SU-DHL-6 (cell line): ENCODE measurements at regions not wholly inside any gene's neighbourhood (a gene's known extent, or its start where the extent isn't known, plus 50 kb on each side); places are given as distances from the start of the nearest gene placed in this dataset.

Experiments
- H2AFZ ChIP-seq: fragments of 200-600 bp; sonication (generic); 2 replicates; pipeline ENCODE4 v1.6.1; 2014; ENCODE audit warnings: low read depth, mild to moderate bottlenecking, moderate library complexity, mixed read lengths, antibody characterized with exemption, low read length; ENCODE audit not compliant: severe bottlenecking
- H3F3A ChIP-seq: fragments of 200-600 bp; shearing (Covaris generic); 2 replicates; pipeline ENCODE4 v1.6.0; 2016; ENCODE audit warnings: antibody characterized with exemption, mild to moderate bottlenecking; ENCODE audit not compliant: insufficient read depth
- H3K27ac ChIP-seq: fragments of 200-600 bp; sonication (generic); 2 replicates; pipeline ENCODE4 v1.5.1; 2016; ENCODE audit warnings: low read depth, mild to moderate bottlenecking, low read length, moderate library complexity, mixed read lengths
- H3K27me3 ChIP-seq: fragments of 200-600 bp; sonication (generic), shearing (Covaris generic); 2 replicates; pipeline ENCODE4 v1.6.0; 2014; ENCODE audit warnings: mild to moderate bottlenecking, low read length
- H3K36me3 ChIP-seq: fragments of 200-600 bp; sonication (generic); 2 replicates; pipeline ENCODE4 v1.6.1; 2014; ENCODE audit warnings: mild to moderate bottlenecking, low read length, mixed read lengths
- H3K4me2 ChIP-seq: fragments of 300-600, 200-600 bp; shearing (Covaris generic), sonication (generic); 2 replicates; pipeline ENCODE4 v1.6.0; 2014; ENCODE audit warnings: low read length, low read depth, mild to moderate bottlenecking; ENCODE audit not compliant: poor library complexity, severe bottlenecking
- H3K4me3 ChIP-seq: fragments of 200-600 bp; sonication (generic); 2 replicates; pipeline ENCODE4 v1.5.1; 2014; ENCODE audit warnings: antibody characterized with exemption, low read length, mild to moderate bottlenecking, mixed read lengths; ENCODE audit not compliant: insufficient read depth, poor library complexity, severe bottlenecking
- H3K79me2 ChIP-seq: fragments of 200-600 bp; sonication (generic); 2 replicates; pipeline ENCODE4 v1.6.1; 2014; ENCODE audit warnings: mild to moderate bottlenecking, low read length, moderate library complexity; ENCODE audit not compliant: insufficient read depth
- H3K9ac ChIP-seq: fragments of 200-600 bp; sonication (generic); 2 replicates; pipeline ENCODE4 v1.7.0; 2014; ENCODE audit warnings: mild to moderate bottlenecking, low read length
- H3K9me2 ChIP-seq: fragments of 200-600 bp; sonication (generic); replicated peaks from 2 replicates; pipeline ENCODE4 v1.6.1; 2014; ENCODE audit warnings: low read length; ENCODE audit not compliant: insufficient read depth
- H3K9me3 ChIP-seq: fragments of 200-600 bp; sonication (generic); 2 replicates; pipeline ENCODE4 v1.6.1; 2014; ENCODE audit warnings: low read length, mixed read lengths; ENCODE audit not compliant: insufficient read depth
- H4K20me1 ChIP-seq: fragments of 200-600 bp; sonication (generic); 2 replicates; pipeline ENCODE4 v1.6.1; 2014; ENCODE audit warnings: low read depth, mild to moderate bottlenecking, antibody characterized with exemption, low read length, moderate library complexity, mixed read lengths
- EZH2phosphoT487 ChIP-seq: fragments of 200-600 bp; sonication (generic), shearing (Covaris generic); conservative IDR thresholded peaks from 2 replicates; pipeline ENCODE4 v1.6.1; 2018; ENCODE audit warnings: mild to moderate bottlenecking, antibody characterized with exemption, low read length, moderate library complexity, mixed read lengths
- TF ChIP-seq, protein P1 (sequence below): fragments of 200-600 bp; sonication (generic); IDR thresholded peaks from one replicate; pipeline ENCODE4 v1.5.1; 2017; ENCODE audit warnings: antibody characterized with exemption, mild to moderate bottlenecking, low read length, moderate library complexity; ENCODE audit not compliant: insufficient read depth, poor library complexity, severe bottlenecking

DNA sequence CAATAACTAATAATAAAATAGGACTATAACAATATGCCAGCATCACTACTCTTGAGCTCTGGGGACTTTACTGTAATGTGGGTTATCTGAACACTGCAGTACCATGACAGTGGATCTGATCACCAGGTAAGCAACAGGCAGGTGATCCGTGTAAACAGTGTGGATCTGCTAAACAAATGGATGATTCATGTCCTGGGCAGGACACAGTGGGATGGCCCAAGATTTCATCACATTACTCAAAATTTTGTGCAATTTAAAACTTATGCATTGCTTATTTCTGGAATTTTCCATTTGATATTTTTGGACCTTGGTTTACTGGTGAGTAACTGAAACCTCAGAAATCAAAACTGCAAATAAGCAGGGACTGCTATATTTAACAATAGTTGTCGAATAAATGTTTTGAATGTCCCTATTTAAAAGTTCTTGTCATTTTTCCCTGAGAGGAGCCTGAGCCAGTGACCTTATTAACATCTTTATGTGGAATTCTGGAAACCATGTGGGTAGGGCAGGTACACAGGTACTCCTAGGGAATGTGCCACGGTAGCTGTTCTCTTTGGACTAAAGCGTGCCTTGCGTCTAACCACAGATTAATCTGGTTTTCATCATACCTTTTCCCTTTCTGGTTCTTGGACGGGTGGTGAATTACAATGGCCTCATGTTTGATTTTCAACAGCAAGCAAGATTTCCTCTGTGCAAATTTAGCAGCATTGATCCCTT is 214.5 kb upstream of the SASH1 start:
- no peak overlapping the region for H3K9ac ChIP-seq
- no peaks in the 10 kb centered on the region for H3K9me3 ChIP-seq
- no peak overlapping the region for H3K27ac ChIP-seq
- H3F3A ChIP-seq: no peaks in the 10 kb centered on the region
- no peaks in the 10 kb centered on the region for H3K36me3 ChIP-seq
- H3K27me3 ChIP-seq: no peaks in the 10 kb centered on the region
- TF ChIP-seq, protein P1, sequence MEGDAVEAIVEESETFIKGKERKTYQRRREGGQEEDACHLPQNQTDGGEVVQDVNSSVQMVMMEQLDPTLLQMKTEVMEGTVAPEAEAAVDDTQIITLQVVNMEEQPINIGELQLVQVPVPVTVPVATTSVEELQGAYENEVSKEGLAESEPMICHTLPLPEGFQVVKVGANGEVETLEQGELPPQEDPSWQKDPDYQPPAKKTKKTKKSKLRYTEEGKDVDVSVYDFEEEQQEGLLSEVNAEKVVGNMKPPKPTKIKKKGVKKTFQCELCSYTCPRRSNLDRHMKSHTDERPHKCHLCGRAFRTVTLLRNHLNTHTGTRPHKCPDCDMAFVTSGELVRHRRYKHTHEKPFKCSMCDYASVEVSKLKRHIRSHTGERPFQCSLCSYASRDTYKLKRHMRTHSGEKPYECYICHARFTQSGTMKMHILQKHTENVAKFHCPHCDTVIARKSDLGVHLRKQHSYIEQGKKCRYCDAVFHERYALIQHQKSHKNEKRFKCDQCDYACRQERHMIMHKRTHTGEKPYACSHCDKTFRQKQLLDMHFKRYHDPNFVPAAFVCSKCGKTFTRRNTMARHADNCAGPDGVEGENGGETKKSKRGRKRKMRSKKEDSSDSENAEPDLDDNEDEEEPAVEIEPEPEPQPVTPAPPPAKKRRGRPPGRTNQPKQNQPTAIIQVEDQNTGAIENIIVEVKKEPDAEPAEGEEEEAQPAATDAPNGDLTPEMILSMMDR: no peak
- H3K9me2 ChIP-seq: no peaks in the 10 kb centered on the region
- H3K4me3 ChIP-seq: no peak overlapping the region
- H3K79me2 ChIP-seq: no peaks in the 10 kb centered on the region
- no peaks in the 10 kb centered on the region for H4K20me1 ChIP-seq
- H3K4me2 ChIP-seq: no peak overlapping the region
- H2AFZ ChIP-seq: no peak overlapping the region

DNA sequence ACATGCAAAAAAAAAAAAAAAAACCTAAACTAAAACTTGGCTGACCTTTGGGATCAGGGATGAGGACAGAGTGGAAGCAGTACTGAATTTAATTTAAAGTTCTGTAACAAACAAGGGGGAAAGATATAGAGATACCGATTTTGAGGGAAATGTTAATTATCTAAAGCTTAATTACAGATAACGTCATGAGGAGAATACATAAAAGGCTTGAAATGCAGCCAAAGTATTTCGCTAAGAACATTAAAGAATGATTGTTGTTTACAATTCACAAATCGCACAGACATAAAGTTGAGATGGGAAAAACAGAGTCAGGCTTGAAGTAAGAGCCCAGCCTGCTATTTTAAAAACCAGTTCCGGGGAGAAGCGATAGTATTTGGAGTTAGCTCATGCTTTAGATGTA is 208.0 kb upstream of the SASH1 start:
- no peaks in the 10 kb centered on the region for H3K27me3 ChIP-seq
- H3K4me2 ChIP-seq: no peak overlapping the region
- no peaks in the 10 kb centered on the region for H3F3A ChIP-seq
- H3K4me3 ChIP-seq: no peak overlapping the region
- no peaks in the 10 kb centered on the region for H4K20me1 ChIP-seq
- no peak overlapping the region for H3K27ac ChIP-seq
- no peak overlapping the region for H2AFZ ChIP-seq
- no peaks in the 10 kb centered on the region for H3K9me2 ChIP-seq
- no peaks in the 10 kb centered on the region for H3K9me3 ChIP-seq
- H3K36me3 ChIP-seq: no peaks in the 10 kb centered on the region
- H3K79me2 ChIP-seq: no peaks in the 10 kb centered on the region
- H3K9ac ChIP-seq: no peak overlapping the region
- TF ChIP-seq, protein P1: no peak
- TF ChIP-seq EZH2phosphoT487: no peak

DNA sequence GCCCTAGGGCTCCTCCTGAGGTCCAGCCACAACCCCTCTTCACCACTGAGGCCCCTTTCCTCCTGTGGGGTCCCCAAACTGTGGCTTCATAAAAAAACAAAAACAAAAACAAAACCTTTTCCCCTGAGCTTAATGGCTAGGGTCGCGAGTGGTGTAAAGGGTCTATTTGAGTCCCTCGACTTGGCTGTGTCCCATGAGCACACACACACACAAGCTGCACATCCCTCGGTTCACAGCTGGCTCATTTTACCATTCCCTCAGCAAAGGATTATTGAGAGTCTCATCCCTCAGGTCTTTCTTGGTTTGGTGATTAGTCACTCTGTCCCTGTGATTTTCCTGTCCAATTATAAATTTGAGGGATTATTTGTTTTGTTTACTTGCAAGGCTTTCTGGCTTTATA is 206.1 kb upstream of the SASH1 start:
- Histone ChIP-seq H3K27me3 (no peaks in the 10 kb centered on the region), H3K27ac (no peak overlapping the region), H3K4me3 (no peak overlapping the region), H3K36me3 (no peaks in the 10 kb centered on the region), H3K9ac (no peak overlapping the region), H3K9me2 (no peaks in the 10 kb centered on the region), H3K79me2 (no peaks in the 10 kb centered on the region), H3F3A (no peaks in the 10 kb centered on the region), H2AFZ (no peak overlapping the region), H3K4me2 (no peak overlapping the region), H3K9me3 (no peaks in the 10 kb centered on the region), H4K20me1 (no peaks in the 10 kb centered on the region)
- TF ChIP-seq EZH2phosphoT487: no peak
- TF ChIP-seq, protein P1: no peak
